Stimulated activated CD8-positive, alpha-beta memory T cell treated with anti-CD3 and anti-CD28 coated beads, Interleukin-12 subunit alpha, Interleukin-12 subunit beta, amount 100 ng/mL, for 4 hours (primary cell): ENCODE measurements at regions not wholly inside any gene's neighbourhood (a gene's known extent, or its start where the extent isn't known, plus 50 kb on each side); places are given as distances from the start of the nearest gene placed in this dataset.

Experiments used
- DNase-seq: peaks from one replicate; pipeline ENCODE4 v3.0.0-alpha.2; 2020; ENCODE audit warnings: low read depth

- no peak for DNase-seq
Observed at GRCh38 chr6:140062043-140063020, 687.9 kb upstream of the CITED2 start.

GRCh38 chr6:140061110-140062042 lies 686.9 kb upstream of the CITED2 start:
- DNase-seq, result no peak

- no peak for DNase-seq
Observed at GRCh38 chr6:140059947-140060346, 685.5 kb upstream of the CITED2 start.

GRCh38 chr6:140058863-140059262 lies 684.4 kb upstream of the CITED2 start:
- DNase-seq, result no peak

- no peak for DNase-seq
Observed at GRCh38 chr6:140052736-140053729, 678.6 kb upstream of the CITED2 start.

GRCh38 chr6:140051521-140052512 lies 677.4 kb upstream of the CITED2 start:
- no peak for DNase-seq

GRCh38 chr6:140050101-140050995 lies 675.9 kb upstream of the CITED2 start:
- no peak for DNase-seq

- DNase-seq, result no peak
Observed at GRCh38 chr6:140049251-140049650, 674.8 kb upstream of the CITED2 start.

GRCh38 chr6:140048202-140048790 lies 673.8 kb upstream of the CITED2 start:
- no peak for DNase-seq

- no peak for DNase-seq
Observed at GRCh38 chr6:140047321-140047720, 672.9 kb upstream of the CITED2 start.

- no peak for DNase-seq
Observed at GRCh38 chr6:140046016-140046632, 671.7 kb upstream of the CITED2 start.

- DNase-seq, result no peak
Observed at GRCh38 chr6:140045116-140045515, 670.7 kb upstream of the CITED2 start.

- no peak for DNase-seq
Observed at GRCh38 chr6:140044626-140045025, 670.2 kb upstream of the CITED2 start.

- DNase-seq, result no peak
Observed at GRCh38 chr6:140043762-140044378, 669.4 kb upstream of the CITED2 start.

- no peak for DNase-seq
Observed at GRCh38 chr6:140043357-140043756, 668.9 kb upstream of the CITED2 start.

GRCh38 chr6:140041571-140042332 lies 667.3 kb upstream of the CITED2 start:
- DNase-seq, result no peak

GRCh38 chr6:140041056-140041455 lies 666.6 kb upstream of the CITED2 start:
- DNase-seq, result no peak
